Cardiac muscle cell (in vitro differentiated cells and primary cell): ENCODE measurements at regions not wholly inside any gene's neighbourhood (a gene's known extent, or its start where the extent isn't known, plus 50 kb on each side); places are given as distances from the start of the nearest gene placed in this dataset.

ENCODE experiments used
- DNase-seq, 2 donors: peaks; one replicate each; pipeline versions ENCODE4 v3.0.0 to v3.0.0-alpha.2; 2010 to 2017; ENCODE audit warnings: low read depth in 1 of 2, low spot score in 1 of 2
- H3K27ac ChIP-seq: fragments of 200-600 bp; sonication (generic); 2 replicates; pipeline ENCODE4 v1.5.1; 2016
- H3K27me3 ChIP-seq: fragments of 200-600 bp; sonication (generic); 2 replicates; pipeline ENCODE4 v1.6.0; 2016; ENCODE audit warnings: control low read depth
- H3K36me3 ChIP-seq: fragments of 200-600 bp; sonication (generic); 2 replicates; pipeline ENCODE4 v1.5.1; 2016; ENCODE audit warnings: control low read depth
- H3K4me1 ChIP-seq: fragments of 200-600 bp; sonication (generic); 2 replicates; pipeline ENCODE4 v1.8.1; 2017; ENCODE audit warnings: low read depth, mild to moderate bottlenecking, mixed run types
- H3K4me3 ChIP-seq: fragments of 200-600 bp; sonication (generic); 2 replicates; pipeline ENCODE4 v1.5.1; 2016; ENCODE audit warnings: mild to moderate bottlenecking
- H3K9me3 ChIP-seq: fragments of 200-600 bp; sonication (generic); 2 replicates; pipeline ENCODE4 v1.5.1; 2017; ENCODE audit warnings: low read depth, mild to moderate bottlenecking, control low read depth
- TF ChIP-seq, protein P1 (sequence below): IDR thresholded peaks from 2 replicates; pipeline ENCODE4 v1.5.1; 2012; ENCODE audit warnings: low read depth, mild to moderate bottlenecking, low read length

DNA sequence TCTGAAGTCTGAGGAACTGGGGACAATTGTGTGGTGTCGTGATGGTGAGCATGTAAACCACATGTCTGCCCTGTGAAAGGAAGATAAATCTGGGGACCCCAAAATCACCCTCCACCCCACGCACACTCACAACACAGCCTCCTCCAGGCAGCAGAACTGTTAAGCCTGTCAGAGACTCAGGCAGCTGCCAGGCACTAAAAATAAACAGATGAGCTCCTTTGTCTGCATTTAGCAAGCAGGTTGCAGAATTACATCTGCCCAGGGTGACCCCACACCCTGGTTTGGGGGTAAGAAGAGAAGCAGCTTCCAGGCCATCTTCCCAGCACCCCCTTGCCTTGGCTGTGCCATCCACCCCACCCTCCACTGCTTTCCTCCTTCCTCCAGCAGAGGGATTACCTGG lies 119.1 kb upstream of the RUNX3 start:
- no peak for DNase-seq
- H3K4me3 ChIP-seq, result no peak overlapping the region
- no peaks in the 10 kb centered on the region for H3K4me1 ChIP-seq
- no peaks in the 10 kb centered on the region for H3K27me3 ChIP-seq
- H3K9me3 ChIP-seq, result no peaks in the 10 kb centered on the region
- H3K36me3 ChIP-seq, result no peaks in the 10 kb centered on the region
- TF ChIP-seq, protein P1, sequence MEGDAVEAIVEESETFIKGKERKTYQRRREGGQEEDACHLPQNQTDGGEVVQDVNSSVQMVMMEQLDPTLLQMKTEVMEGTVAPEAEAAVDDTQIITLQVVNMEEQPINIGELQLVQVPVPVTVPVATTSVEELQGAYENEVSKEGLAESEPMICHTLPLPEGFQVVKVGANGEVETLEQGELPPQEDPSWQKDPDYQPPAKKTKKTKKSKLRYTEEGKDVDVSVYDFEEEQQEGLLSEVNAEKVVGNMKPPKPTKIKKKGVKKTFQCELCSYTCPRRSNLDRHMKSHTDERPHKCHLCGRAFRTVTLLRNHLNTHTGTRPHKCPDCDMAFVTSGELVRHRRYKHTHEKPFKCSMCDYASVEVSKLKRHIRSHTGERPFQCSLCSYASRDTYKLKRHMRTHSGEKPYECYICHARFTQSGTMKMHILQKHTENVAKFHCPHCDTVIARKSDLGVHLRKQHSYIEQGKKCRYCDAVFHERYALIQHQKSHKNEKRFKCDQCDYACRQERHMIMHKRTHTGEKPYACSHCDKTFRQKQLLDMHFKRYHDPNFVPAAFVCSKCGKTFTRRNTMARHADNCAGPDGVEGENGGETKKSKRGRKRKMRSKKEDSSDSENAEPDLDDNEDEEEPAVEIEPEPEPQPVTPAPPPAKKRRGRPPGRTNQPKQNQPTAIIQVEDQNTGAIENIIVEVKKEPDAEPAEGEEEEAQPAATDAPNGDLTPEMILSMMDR, result no peak
- no peak overlapping the region for H3K27ac ChIP-seq

DNA sequence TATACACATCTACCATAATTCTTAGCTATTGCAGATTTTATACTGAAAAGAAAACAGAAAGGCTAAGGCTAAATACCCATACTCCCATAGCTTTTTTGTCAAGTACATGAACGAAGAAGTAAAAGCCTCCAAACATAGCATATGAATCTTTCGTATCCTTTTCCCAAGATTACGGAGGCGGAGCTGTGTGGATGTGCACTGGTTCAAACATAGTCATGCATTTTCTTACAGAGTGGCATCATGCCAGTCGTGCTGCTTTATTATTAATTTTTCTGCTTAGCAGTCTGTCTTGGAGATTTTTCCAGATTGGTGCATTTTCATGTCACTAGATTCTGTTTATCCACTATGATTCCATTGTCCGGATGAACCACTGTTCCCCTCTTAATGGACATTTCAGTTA lies 118.7 kb upstream of the RUNX3 start:
- Histone ChIP-seq H3K4me3 (no peak overlapping the region), H3K27ac (no peak overlapping the region), H3K27me3 (no peaks in the 10 kb centered on the region), H3K9me3 (no peaks in the 10 kb centered on the region), H3K4me1 (no peaks in the 10 kb centered on the region), H3K36me3 (no peaks in the 10 kb centered on the region)
- TF ChIP-seq, protein P1, result no peak
- DNase-seq, result no peak

DNA sequence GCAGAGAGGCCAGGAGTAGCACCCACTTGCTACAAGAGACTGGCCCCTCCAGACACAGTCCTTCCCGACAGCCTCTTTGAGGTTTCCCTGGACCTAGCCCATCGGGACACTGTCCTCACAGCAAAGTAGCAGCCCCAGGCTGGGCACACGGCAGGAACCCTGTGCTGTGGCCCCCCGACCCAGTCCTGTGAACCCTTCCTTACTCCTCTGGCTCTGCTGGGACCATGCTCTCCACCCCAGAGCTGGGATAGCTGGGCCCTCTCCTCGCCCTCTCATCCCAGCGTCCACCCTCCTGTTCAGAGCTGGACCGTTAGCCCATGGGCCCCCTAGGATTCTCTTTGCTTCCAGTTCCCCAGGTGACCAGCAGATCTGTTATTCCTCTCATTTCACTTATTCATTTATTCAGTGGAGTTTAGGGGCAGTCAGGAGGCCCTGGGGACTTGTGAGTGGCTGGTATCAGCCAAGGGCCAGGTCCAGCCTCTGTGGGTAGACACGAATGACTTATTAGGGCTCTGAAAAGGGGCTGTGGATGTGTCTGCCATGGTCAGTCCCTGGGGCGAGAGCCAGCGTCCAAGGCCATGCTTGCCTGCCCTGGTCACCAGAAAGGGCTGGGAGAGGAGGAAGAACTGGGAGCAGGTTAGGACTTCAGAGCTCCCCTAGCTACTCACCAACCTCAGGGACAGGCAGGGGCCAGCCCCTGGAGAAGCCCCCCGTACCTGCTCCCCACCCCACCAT lies 117.6 kb upstream of the RUNX3 start:
- Histone ChIP-seq H3K36me3 (no peaks in the 10 kb centered on the region), H3K4me1 (no peaks in the 10 kb centered on the region), H3K9me3 (no peaks in the 10 kb centered on the region), H3K27me3 (no peaks in the 10 kb centered on the region), H3K4me3 (no peak overlapping the region), H3K27ac (no peak overlapping the region)
- DNase-seq, result no peak
- TF ChIP-seq, protein P1, result no peak

DNA sequence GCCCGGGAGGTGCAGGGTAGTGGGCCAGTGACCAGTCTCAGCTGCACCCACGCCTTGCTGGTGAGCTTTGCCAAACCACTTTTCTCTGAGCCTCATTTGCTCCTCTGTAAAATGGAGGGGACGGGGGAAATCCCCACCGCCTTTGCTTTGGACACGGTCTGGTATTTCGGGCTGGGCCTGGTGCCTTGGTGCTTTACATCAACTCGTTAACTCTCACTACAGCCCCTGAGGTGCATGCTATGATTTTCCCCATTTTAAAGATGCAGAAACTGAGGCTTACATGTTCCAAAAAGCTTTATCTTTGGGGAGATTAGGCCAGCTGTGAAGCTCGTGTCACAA lies 116.1 kb upstream of the RUNX3 start:
- TF ChIP-seq, protein P1, result no peak
- no peak overlapping the region for H3K4me3 ChIP-seq

DNA sequence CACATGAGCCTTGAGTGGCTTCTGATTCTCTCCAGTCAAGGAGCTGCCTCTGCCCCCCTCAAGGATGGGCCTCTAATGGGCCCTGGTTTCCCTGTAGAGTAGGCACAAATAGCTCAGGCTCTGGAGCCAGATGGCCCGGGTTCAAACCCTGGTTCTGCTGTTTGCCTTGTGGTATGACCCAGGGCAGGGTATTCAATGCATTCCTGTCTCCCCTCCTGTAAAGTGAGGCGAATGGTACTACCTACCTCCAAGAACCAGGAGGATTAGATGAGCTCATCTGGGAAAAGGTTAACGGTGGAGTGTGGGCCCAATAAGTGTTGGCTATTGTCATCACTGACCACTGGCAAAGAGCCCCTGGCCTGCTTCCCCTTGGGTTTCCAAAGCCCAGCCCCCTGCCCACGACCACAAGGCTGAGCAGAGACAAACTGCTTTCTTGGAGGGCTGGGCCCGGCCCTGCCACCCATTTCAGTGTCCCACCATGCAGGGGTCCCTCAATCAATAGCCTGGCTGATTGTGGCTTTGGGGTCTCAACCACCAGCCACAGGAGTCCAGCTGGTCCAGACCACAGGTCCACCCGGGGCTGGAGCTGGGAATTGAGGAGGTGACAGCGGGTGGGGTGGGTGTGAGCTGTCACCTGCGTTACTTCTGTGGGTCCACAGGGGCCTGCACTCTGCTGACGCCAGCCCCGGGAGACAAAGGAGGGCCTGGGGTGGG lies 115.6 kb upstream of the RUNX3 start:
- H3K27ac ChIP-seq, result no peak overlapping the region
- H3K9me3 ChIP-seq, result no peaks in the 10 kb centered on the region
- TF ChIP-seq, protein P1, result no peak
- H3K36me3 ChIP-seq, result no peaks in the 10 kb centered on the region
- no peaks in the 10 kb centered on the region for H3K4me1 ChIP-seq
- DNase-seq, result no peak
- H3K4me3 ChIP-seq, result no peak overlapping the region
- H3K27me3 ChIP-seq, result peaks cover 3% of the 10 kb centered on the region

More for the DNA sequence above, 116.1 kb upstream of the RUNX3 start:
- DNase-seq, result no peak
- Histone ChIP-seq H3K4me1 (no peaks in the 10 kb centered on the region), H3K9me3 (no peaks in the 10 kb centered on the region), H3K36me3 (no peaks in the 10 kb centered on the region), H3K27me3 (no peaks in the 10 kb centered on the region), H3K27ac (no peak overlapping the region)
